CD4-positive, alpha-beta T cell (primary cell): ENCODE measurements at regions not wholly inside any gene's neighbourhood (a gene's known extent, or its start where the extent isn't known, plus 50 kb on each side); places are given as distances from the start of the nearest gene placed in this dataset.

Experiments
- ATAC-seq: fragments of 200-7000 bp; cut with Tn5 transposase; one replicate; pipeline ENCODE4 v1.10.0; 2022; ENCODE audit warnings: mild to moderate bottlenecking; ENCODE audit not compliant: poor library complexity
- CTCF ChIA-PET: fragments of 350-600 bp; sonication (Branson Sonifier 250); formaldehyde crosslinking; loops from one replicate; lab custom pipeline; 2021; ENCODE audit warnings: antibody characterized with exemption, inconsistent platforms; lab: Charles Lee
- POLR2A ChIA-PET: fragments of 350-600 bp; sonication (Branson Sonifier 250); formaldehyde crosslinking; loops from one replicate; lab custom pipeline; 2021; ENCODE audit warnings: antibody characterized with exemption, inconsistent platforms; lab: Charles Lee
- DNase-seq, 14 experiments: peaks; one replicate each; pipeline ENCODE4 v3.0.0-alpha.2; 2013 to 2020; ENCODE audit warnings: mixed read lengths in 2 of 14
- H3K27ac ChIP-seq, 2 donors: one replicate each; pipeline versions ENCODE4 v1.5.1 to v1.7.0; 2013; ENCODE audit warnings: low read length in 2 of 2, low read depth in 1 of 2, mild to moderate bottlenecking in 1 of 2
- H3K27me3 ChIP-seq, 2 experiments: 1 replicate in 1 of 2; 2 replicates in 1 of 2; pipeline versions ENCODE4 v1.6.1 to v1.7.0; 2013; ENCODE audit warnings: low read length in 2 of 2, control low read depth in 1 of 2, mild to moderate bottlenecking in 1 of 2, moderate library complexity in 1 of 2; ENCODE audit not compliant: insufficient read depth in 2 of 2, control insufficient read depth in 1 of 2
- H3K36me3 ChIP-seq: one replicate; pipeline ENCODE4 v1.6.1; 2013; ENCODE audit warnings: low read length, control low read depth; ENCODE audit not compliant: insufficient read depth
- H3K4me1 ChIP-seq: one replicate; pipeline ENCODE4 v1.6.1; 2013; ENCODE audit warnings: low read length, control low read depth; ENCODE audit not compliant: insufficient read depth
- H3K4me3 ChIP-seq: one replicate; pipeline ENCODE4 v1.5.1; 2013; ENCODE audit warnings: mild to moderate bottlenecking, low read length, moderate library complexity
- H3K9me3 ChIP-seq, 2 experiments: 1 replicate in 1 of 2; 2 replicates in 1 of 2; pipeline versions ENCODE4 v1.6.1 to v1.7.0; 2013; ENCODE audit warnings: low read length in 2 of 2, mild to moderate bottlenecking in 2 of 2, control low read depth in 1 of 2, moderate library complexity in 1 of 2; ENCODE audit not compliant: control insufficient read depth in 1 of 2, insufficient read depth in 1 of 2
- H3K27ac Mint-ChIP-seq: one replicate; pipeline ENCODE4 v1.8.0; 2020; ENCODE audit warnings: mixed read lengths
- H3K27me3 Mint-ChIP-seq: one replicate; pipeline ENCODE4 v1.8.0; 2021; ENCODE audit warnings: mixed read lengths
- H3K36me3 Mint-ChIP-seq: one replicate; pipeline ENCODE4 v1.8.0; 2021; ENCODE audit warnings: low read depth, mixed read lengths
- H3K4me1 Mint-ChIP-seq: one replicate; pipeline ENCODE4 v1.8.0; 2021; ENCODE audit warnings: low read depth, mixed read lengths
- H3K4me3 Mint-ChIP-seq: one replicate; pipeline ENCODE4 v1.8.0; 2020; ENCODE audit warnings: mild to moderate bottlenecking, mixed read lengths
- H3K9me3 Mint-ChIP-seq: one replicate; pipeline ENCODE4 v1.8.0; 2020; ENCODE audit warnings: mixed read lengths
- intact Hi-C, 2 experiments: fragments of 100-400 bp; cut with DNase I in 1 of 2; cut with micrococcal nuclease in 1 of 2; formaldehyde crosslinking; loops; one replicate each; pipeline versions ENCODE4 v1.15.1 to v1.9.0; 2023 to 2025; cut with DNase I, micrococcal nuclease
- TF ChIP-seq, protein P1 (sequence below): fragments of 200-600 bp; IDR thresholded peaks from one replicate; pipeline ENCODE4 v1.8.0; 2022; ENCODE audit warnings: antibody characterized with exemption, mild to moderate bottlenecking

DNA sequence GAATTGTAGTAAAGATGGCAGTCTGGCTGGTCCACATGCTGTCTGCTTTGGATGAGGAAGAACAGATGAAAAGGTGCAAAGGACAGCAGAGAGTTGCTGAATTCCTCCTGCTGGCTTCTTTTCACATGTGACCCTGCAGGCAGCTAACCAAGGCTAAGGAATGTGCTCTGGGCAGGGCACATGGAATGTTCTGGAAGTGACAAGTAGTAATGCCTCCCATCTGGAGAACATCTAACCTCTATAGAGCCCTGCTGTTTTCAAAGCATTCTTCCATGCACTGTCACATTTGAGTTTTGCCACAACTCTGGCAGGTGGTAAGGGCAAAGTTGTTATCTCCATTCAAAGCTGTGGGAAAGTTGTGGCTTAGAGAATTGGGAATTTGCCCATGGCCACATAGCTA is 208.8 kb downstream of the STK31 start:
- no peak overlapping the region for H3K4me3 Mint-ChIP-seq
- no peaks in the 10 kb centered on the region for H3K9me3 ChIP-seq
- intact Hi-C loops, result no loop called here
- POLR2A ChIA-PET, result no interaction called here
- no peak overlapping the region for H3K4me3 ChIP-seq
- H3K27ac ChIP-seq, result no peak overlapping the region
- H3K27me3 ChIP-seq, result peaks cover 6 to 10% of the 10 kb centered on the region in 2 experiments
- H3K4me1 ChIP-seq, result no peaks in the 10 kb centered on the region
- no peaks in the 10 kb centered on the region for H3K36me3 ChIP-seq
- H3K4me1 Mint-ChIP-seq, result no peaks in the 10 kb centered on the region
- H3K27ac Mint-ChIP-seq, result no peak overlapping the region
- ATAC-seq (no peak), DNase-seq (no peak)
- TF ChIP-seq, protein P1, sequence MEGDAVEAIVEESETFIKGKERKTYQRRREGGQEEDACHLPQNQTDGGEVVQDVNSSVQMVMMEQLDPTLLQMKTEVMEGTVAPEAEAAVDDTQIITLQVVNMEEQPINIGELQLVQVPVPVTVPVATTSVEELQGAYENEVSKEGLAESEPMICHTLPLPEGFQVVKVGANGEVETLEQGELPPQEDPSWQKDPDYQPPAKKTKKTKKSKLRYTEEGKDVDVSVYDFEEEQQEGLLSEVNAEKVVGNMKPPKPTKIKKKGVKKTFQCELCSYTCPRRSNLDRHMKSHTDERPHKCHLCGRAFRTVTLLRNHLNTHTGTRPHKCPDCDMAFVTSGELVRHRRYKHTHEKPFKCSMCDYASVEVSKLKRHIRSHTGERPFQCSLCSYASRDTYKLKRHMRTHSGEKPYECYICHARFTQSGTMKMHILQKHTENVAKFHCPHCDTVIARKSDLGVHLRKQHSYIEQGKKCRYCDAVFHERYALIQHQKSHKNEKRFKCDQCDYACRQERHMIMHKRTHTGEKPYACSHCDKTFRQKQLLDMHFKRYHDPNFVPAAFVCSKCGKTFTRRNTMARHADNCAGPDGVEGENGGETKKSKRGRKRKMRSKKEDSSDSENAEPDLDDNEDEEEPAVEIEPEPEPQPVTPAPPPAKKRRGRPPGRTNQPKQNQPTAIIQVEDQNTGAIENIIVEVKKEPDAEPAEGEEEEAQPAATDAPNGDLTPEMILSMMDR, result no peak
- no peaks in the 10 kb centered on the region for H3K36me3 Mint-ChIP-seq
- peaks cover 33% of the 10 kb centered on the region for H3K27me3 Mint-ChIP-seq
- H3K9me3 Mint-ChIP-seq, result peaks cover 2% of the 10 kb centered on the region
- CTCF ChIA-PET, result no interaction called here

DNA sequence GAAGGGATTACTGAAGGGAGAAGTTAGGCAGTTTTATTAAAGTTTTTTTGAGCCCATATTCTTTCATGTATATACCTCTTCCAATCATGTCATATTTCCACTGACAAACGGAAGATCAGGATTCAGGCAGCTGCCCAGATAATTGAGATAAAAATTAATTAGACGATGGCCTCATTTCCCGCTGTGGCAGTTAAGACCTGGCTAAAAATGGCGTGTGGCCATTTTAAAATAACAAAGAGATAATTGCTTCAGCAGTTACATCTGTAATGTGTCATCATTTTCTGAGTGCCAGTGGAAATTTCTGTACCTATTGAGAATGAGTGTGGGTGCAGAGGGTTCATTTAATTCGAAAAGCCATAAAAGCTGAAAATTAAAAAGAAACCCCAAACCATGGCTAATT is 215.1 kb downstream of the STK31 start:
- intact Hi-C loops, result no loop called here
- no peaks in the 10 kb centered on the region for H3K36me3 Mint-ChIP-seq
- H3K4me3 Mint-ChIP-seq, result no peak overlapping the region
- no peaks in the 10 kb centered on the region for H3K4me1 ChIP-seq
- TF ChIP-seq, protein P1, result no peak
- peaks cover 4% of the 10 kb centered on the region for H3K27me3 Mint-ChIP-seq
- no peaks in the 10 kb centered on the region for H3K36me3 ChIP-seq
- DNase-seq (no peak), ATAC-seq (no peak)
- H3K27me3 ChIP-seq, result peaks cover 0 to 2% of the 10 kb centered on the region in 2 experiments
- no peak overlapping the region for H3K4me3 ChIP-seq
- H3K27ac Mint-ChIP-seq, result no peak overlapping the region
- CTCF ChIA-PET, result no interaction called here
- H3K9me3 ChIP-seq, result no peaks in the 10 kb centered on the region
- H3K9me3 Mint-ChIP-seq, result no peaks in the 10 kb centered on the region
- no peaks in the 10 kb centered on the region for H3K4me1 Mint-ChIP-seq
- H3K27ac ChIP-seq, result no peak overlapping the region
- POLR2A ChIA-PET, result no interaction called here

DNA sequence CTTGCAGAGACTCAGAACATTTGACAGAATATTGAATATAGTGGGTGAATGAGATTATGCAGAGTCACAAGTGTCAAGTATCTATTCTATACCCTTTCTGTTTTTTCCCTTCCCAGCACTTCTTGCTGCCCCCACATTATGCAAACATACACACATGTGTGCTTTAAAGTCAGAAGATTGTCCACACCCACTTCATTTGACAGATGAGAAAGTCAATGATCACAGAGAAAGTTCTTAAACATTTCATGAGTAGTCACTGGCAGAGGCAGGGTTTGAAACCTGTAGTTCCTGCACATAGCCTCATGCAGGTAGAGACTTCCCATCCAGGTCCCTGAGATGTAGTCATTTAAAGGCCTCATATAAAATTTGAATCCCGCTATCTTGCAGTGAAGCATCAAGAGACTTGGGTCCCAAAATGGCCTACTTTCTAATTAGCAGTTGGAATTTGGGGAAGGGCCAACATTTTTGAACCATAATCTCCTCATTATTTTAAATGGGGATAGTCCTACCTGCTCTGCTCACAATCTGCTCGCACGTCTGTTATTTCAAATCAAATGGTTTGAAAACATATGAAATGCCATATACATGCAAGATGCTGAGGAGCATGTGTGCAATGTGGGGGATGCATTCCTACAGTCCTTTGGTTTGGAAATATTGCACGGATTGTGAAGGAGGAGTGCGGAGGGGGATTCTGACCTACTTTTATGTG is 217.8 kb downstream of the STK31 start:
- H3K27ac Mint-ChIP-seq, result no peak overlapping the region
- H3K4me3 ChIP-seq, result no peak overlapping the region
- H3K4me1 ChIP-seq, result no peaks in the 10 kb centered on the region
- ChIA-PET CTCF (no interaction called here), POLR2A (no interaction called here)
- no peaks in the 10 kb centered on the region for H3K36me3 ChIP-seq
- intact Hi-C loops, result no loop called here
- DNase-seq (no peak), ATAC-seq (no peak)
- H3K4me3 Mint-ChIP-seq, result no peak overlapping the region
- H3K27ac ChIP-seq, result no peak overlapping the region
- no peaks in the 10 kb centered on the region for H3K36me3 Mint-ChIP-seq
- H3K4me1 Mint-ChIP-seq, result no peaks in the 10 kb centered on the region
- H3K27me3 ChIP-seq, result no peaks in the 10 kb centered on the region
- TF ChIP-seq, protein P1, result no peak
- no peaks in the 10 kb centered on the region for H3K9me3 ChIP-seq
- H3K9me3 Mint-ChIP-seq, result no peaks in the 10 kb centered on the region
- H3K27me3 Mint-ChIP-seq, result peaks cover 7% of the 10 kb centered on the region
